Urothelium cell line (cell line): ENCODE measurements at regions not wholly inside any gene's neighbourhood (a gene's known extent, or its start where the extent isn't known, plus 50 kb on each side); places are given as distances from the start of the nearest gene placed in this dataset.
"Not testable (repeated sequence)": the region's sequence is repeated elsewhere in the genome, so short reads cannot be mapped to it uniquely, and the experiment has no call there.

Source experiments
- DNase-seq: peaks from one replicate; pipeline ENCODE4 v3.0.0; 2011; ENCODE audit warnings: low spot score, mixed read lengths
- FAIRE-seq: peaks from 2 replicates; lab custom pipeline; 2011; peaks lifted over from hg19 to GRCh38; lab: Jason Lieb, UNC

DNA sequence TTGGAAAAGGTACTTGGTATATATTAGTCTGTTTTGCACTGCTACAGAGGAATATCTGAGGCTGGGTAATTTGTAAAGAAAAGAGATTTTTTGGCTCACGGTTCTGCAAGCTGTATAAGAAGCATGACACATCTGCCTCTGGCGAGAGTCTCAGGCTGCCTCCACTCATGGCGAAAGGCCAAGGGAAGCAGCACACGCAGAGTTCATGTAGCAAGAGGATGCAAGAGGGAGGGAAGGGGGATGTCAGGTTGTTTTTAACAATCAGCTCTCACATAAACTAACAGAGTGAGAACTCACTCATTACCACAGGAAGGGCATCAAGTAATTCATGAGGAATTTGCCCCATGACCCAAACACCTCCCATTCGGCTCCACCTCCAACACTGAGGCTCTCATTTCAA, 484.8 kb upstream of the DPP6 start:
- DNase-seq (peak; percentile 14), FAIRE-seq (no peak)

DNA sequence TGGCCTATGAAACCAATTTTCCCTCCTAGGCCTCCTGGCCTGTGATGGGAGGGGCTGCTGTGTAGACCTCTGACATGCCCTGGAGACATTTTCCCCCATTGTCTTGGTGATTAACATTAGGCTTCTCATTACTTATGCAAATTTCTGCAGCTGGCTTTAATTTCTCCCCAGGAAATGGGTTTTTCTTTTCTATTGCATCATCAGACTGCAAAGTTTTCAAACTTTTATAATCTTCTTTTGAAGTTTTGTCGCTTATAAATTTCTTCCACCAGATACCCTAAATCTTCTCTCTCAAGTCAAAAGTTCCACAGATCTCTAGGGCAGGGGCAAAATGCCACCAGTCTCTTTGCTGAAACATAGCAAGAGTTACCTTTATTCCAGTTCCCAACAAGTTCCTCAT, 482.7 kb upstream of the DPP6 start:
- FAIRE-seq, DNase-seq: not testable (repeated sequence)

DNA sequence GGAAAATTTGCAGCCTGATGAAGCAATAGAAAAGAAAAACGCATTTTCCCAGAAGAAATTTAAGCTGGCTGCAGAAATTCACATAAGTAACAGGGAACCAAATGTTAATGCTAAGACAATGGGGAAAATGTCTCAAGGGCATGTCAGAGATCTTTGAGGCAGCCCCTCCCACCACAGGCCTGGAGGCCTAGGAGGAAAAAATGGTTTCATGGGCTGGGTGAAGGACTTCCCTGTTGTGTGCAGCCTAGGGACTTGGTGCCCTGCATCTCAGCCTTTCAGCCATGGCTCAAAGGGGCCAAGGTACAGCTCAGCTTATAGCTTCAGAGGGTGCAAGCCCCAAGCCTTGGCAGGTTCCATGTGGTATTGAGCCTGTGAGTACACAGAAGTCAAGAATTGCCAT, 476.1 kb upstream of the DPP6 start:
- FAIRE-seq (no peak), DNase-seq (no peak)

DNA sequence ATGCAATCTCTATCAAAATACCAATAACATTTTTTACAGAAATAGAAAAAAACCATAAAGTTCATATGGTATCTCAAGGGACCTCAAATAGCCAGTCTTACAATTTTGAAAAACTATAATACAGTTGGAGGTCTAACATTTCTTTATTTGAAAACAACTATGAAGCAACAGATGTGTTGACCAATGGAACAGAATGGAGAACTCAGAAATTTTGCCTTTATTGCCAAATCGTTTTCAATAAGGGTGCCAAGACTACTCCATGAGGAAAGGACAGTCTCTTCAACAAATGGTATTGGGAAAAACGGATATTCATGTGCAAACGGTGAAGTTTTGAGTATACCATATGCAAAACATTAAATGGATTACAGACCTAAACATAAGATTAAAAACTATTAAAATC, 470.8 kb upstream of the DPP6 start:
- DNase-seq, result no peak
- FAIRE-seq, result no peak

DNA sequence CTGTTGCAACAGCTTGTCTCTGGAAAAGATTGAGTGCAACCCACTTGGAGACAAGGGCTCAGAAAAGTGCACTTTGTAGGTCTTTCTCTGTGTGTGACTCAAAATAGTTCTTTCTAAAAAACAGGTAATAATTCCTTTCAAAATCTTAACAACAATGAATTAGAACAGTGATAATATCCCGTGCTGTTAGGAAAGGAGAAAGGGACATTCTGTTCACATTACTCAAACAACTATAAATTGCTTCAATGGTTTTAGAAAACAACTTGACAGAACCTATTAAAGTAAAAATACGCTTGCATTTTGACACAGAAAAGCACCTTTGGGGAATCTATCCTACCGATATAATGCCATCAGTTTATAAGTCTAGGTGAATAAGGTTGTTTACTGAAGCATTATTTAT, 468.1 kb upstream of the DPP6 start:
- no peak for FAIRE-seq
- DNase-seq, result no peak

DNA sequence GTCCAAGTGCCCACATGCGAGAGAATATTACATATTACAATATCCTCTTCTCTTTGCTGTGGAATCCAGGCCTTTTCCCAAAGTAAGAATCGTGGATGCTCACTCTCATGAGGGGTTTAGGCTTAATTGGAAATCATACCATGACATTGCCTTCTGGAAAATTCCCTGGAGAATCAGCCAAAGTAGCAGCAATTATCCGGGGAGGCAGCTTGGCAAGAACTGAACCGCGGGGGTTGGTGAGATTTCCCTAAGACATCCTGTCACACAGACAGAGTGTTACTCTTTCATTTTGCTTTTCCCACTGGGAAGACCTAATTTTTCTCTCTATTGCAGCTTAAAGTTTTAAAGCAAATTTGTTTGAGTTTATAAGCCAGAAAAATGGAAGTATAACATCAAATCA, 463.6 kb upstream of the DPP6 start:
- FAIRE-seq (no peak), DNase-seq (no peak)

DNA sequence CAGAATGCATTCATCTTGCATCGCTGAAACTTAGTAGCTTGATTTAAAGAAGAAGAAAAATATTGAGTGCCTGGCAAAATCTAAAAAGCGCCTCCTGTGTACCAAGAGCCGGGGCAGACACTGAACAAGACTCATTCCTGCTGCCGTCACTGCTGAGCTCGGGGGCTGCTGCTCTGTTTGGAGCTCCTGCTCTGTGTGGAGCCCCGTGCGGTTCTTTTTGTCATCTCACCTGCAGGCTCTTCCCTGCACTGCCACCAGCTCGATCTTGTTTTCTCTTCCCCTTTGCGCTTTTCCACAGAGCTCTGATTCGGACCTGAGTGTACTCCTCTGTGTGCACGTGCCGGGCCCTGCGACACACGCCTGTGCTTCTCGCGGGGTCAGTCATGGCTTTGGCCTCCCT, 462.1 kb upstream of the DPP6 start:
- DNase-seq, result peak; percentile 14
- FAIRE-seq, result no peak

DNA sequence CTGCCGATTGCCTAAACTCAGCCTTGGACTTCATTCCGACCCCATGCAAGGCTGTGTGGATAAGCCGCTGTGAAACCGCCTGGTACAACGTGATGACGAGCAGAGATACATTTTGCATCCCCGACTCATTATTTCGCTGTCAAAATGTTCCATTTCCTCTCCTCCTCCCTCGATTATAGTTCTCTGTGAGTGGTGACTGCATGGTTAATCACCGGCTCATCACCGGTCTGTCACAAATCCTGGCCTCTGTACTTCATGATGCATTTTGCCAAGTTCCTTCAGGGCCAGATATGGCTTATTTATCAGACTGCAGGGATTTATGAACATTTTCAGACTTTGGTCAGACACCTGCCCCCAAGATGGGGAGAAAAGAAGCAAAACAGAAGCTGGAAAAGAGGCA, 461.6 kb upstream of the DPP6 start:
- FAIRE-seq (no peak), DNase-seq (no peak)

DNA sequence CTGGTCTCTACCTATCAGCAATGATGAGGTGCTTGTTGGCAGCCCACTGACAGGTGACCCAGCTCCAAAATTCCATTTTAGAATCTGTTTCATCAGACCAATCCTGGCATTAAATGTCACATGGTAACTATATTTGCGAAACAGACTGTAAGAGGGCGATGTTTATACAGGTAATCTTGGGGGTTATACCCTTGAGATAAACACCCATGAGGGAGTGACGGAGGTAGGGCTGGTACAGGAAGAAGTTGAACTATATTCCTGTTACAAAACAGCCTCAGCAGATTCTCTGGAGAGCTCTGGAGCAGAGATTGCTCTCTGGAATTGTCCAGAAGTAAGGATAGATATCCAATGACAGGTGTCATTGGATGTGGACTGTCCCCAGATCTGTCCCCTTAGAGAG, 444.8 kb upstream of the DPP6 start:
- FAIRE-seq (no peak), DNase-seq (no peak)

DNA sequence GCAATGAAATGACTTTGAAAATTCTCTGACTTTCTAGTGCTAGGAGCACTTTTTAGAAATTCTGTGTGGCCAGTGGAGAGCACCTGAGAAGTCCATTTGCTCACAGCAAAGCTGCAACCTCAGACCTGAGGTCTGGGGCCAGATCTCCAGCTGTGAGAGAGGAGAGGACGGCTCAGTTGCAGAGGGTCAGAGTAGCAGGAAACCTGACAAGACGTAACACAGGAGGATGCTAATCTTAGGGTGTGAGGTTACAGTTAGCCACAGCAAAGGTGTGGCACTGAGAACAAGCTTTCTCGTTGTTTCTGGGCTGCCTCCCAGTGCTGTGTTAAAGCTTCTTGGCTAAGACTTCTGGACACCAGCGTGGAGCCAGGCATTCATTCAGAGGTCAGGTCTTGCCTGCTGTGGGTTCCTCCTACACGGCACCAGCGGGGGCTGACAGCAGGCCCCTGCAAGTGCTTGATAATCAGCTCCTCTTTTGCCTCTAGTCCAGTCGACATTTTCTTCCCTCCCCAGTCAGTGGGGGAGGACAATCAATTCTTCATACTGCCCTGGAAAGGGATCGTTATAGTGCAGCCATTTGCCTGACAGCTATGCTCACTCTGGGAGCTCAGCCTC, 435.4 kb upstream of the DPP6 start:
- FAIRE-seq (no peak), DNase-seq (no peak)

DNA sequence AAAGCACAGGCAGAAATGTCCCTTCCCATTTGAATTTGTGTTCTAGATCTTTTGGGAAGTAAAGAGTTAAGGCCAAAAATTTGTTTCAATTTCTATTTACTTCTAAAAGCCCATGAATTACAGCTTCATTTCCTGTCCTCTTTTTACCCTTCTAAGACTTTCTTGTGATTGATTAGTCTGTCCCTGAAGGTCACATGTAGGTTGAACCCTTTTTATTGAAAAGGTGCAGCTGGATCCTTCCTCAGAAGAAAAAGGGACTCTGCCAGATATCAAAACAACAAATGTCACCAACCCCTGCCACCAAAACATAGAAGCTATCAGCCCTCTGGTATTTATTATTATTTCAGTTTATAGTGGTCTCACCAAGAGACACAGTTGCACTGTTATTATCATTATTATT, 424.9 kb upstream of the DPP6 start:
- no peak for FAIRE-seq
- no peak for DNase-seq

DNA sequence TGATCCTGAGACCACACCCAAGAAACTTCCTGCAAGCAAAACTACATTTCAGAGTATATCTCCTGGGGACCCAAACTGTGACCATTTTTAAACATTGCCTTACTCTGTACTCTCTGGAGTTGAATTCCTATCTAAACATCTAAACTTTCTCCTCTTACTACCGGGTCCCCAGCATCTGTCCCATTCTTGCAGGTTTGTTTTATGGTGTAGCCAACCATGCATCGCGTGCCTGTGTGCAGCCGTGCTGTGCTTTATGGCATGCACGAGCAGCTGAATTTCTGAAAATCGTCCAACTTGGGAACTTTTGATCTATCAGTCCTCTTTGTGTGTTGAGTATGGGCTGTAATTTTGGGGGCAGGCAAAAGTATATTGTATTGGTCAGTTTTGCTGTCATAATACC, 423.8 kb upstream of the DPP6 start:
- DNase-seq (no peak), FAIRE-seq (no peak)

DNA sequence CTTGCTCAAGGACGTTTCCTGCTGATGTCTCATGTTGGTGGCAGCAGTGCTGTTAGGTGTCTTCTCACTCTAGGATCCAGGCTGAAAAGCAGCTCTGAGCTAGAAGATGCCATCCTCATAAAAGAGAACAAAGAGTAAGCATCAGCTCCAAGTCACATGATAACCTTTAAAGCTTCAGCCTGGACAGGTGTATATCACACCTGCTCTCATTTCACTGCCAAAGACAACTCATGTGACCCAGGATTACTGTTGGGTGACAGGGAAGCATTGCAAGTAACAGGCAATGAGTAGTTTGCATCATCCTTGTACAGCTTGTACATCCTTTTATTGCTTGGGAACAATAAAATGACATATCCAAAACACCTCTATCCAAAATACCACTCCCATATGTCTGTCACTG, 423.4 kb upstream of the DPP6 start:
- FAIRE-seq (no peak), DNase-seq (no peak)

DNA sequence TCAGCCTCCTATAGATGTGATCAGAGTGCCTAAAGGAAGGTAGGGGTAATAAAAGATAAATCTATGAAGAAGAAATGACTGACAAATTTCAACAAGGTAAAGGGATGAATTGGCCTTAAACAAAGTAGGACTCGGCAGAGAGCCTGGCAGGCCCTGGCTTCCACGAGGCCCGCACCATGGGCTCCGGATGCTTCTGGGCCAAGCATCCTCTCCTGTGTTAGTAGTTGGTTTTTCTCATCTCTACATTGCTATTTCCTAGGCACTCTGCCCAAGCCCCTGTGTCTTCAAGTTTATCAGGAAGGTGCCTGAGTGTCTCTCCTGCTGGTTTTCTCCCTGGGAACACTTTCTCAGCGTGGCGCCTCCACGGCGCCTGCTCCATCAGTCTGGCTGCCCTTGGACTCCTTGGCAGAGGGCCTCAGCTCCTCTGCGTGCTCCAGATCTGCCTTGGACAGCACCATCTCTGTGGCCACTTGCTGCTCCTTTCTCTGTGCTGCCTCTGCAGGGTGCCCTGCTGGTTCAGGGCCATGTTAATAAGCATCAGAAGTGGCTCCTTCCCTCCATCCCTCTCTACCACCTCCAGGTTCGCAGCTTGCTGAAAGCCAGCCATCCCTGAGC, 413.3 kb upstream of the DPP6 start:
- FAIRE-seq, result no peak
- DNase-seq, result no peak

DNA sequence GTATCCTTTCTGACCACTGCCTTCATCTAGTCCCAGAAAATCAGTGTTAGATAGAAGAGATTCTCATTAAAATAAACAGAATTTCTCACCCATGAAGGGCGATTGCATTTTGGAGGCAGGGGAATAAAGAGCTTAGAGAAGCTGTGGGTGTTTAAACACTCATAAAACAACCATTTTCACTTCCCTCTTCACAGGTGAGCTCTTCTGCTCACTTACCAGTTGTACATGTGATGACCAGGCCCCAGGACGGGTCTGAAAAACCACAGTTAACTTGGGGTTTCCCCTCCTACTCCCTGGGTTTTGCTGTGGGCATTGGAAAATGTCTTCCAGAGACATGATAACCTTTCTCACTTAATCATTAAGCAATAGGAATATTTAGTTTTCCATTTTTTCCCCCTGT, 411.6 kb upstream of the DPP6 start:
- DNase-seq (no peak), FAIRE-seq (no peak)

DNA sequence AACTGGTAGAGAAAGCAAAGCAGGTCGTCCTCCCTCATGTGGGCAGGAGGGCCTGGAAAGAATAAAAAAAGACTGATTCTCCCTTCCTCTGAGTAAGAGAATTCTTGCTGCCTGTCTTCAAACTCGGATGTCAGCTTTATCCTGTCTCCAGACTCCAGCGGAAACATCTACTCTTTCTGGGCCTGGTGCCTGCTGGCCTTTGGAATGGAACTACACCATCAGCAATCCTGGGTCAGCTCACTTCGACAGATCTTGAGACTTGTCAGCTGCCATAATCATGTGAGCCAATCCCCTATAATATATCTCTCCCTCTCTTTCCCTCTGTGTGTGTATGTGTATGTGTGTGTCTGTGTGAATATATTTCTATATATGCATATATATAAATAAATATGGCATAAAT, 411.0 kb upstream of the DPP6 start:
- FAIRE-seq (no peak), DNase-seq (no peak)

DNA sequence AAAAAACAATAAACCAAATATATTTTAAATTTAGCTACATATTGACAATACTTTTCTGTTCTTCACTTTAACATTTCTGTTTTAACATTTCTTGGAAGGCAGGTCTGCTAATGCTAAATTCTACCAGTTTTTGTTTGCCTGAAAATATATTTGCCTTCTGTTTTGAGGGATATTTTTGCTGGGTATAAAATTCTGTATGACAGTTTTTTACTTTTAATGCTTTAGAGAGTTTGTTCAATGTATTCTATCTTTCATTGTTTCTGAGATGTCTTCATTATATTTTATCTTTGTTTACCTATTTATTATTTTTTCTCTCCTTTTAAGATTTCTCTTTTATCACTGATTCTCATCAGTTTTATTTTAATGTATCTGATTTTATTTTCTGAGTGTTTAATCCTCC, 409.2 kb upstream of the DPP6 start:
- FAIRE-seq (no peak), DNase-seq (no peak)

DNA sequence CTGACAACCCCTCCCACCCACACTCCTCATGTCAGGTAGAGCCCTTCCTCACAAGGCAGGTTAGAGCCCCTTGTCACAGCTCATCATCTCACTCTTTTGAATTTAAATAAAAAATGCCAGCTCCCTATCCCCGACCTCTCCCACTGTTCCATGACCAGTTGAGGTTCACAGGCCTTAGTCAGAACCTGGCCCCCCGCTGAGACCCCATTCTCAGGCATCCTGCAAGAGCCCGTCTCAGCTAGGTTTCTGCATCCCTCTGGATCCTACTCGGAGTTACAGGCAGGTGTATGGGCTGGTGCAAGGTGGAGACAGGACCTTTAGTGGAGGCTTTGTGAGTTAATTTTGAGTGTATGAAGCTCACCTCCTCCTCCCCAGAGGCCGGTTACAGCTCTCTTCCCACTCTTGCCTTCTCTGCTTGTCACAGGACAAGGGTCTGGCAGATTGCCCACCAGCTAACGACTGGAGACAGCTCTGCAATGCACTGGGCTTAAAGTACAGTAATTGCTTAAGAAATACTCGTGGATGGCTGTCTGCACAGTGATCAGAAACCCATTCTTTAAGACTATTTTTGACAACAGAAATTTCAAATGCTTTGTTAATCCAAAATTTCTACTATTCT, 394.9 kb upstream of the DPP6 start:
- DNase-seq, result no peak
- no peak for FAIRE-seq

DNA sequence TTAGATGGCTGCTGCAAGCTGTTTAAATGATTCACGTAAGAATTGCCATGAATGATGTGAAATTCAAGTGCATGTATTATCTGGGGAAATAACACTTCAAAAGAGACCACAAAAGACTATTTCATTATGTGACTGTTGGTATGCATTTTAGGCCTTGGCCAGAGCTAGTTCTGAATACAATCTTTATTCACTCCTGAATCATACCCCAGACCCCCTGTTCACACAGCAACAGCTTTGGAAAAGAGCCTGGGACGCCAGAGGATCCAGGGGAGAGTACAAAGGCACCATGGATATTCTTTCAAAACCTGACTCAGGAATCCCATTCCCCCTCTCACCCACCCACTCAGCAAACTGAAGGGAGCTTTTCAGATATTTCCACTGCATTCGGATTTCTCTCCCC, 377.1 kb upstream of the DPP6 start:
- no peak for DNase-seq
- FAIRE-seq, result no peak

DNA sequence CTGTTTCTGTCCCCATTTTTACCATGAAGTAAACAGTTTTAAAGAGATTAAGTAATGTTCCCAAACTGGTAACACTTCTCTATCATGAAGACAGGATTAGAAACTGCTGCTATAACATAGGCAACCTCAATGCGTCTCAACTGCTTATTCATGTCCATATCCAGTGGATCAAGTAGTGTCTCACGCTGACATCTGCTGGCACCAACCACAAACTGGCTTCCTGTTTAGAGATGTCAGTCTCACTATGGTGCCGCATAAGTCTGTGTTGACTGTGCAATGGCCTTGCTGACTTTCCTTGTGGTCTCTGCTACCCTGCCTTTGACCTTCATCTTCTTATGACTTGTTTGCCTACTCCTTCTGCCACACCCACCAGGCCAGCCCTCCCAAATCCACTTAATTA, 369.6 kb upstream of the DPP6 start:
- FAIRE-seq, result no peak
- DNase-seq, result no peak

DNA sequence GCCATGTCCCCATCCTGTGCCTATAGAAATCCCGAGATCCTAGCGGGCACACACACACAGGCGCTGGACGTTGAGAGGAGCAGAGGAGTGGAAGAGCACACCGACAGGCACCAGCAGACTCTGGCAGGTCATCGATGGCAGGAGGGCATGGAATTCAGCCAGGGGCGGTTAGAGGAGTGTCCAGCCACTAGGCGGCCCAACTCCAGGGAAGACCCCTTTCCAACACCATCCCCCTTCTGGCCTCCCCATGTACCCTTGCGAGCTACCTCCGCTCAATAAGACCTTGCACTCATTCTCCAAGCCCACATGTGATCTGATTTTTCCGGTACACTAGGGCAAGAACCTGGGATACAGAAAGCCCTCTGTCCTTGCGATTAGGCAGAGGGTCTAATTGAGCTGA, 356.0 kb upstream of the DPP6 start:
- FAIRE-seq (no peak), DNase-seq (no peak)

DNA sequence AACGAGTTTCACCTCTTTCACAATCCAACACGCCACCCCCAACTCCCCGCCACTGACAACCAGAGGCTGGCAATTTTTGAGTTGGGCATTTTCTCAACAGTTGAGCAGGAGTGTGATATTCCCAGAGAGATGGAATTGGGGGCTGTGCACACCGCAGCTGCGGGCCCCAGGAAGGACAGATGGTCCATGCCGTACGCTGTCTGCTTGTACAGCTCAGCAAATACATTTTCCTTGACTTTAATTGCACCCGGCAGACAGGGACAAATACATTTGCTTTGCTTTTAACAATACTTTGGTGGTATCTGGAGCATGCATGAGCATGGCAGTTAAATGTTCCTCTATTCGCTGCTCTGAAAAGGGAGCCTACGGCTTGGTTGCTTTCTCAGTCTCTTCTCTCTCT, 354.2 kb upstream of the DPP6 start:
- DNase-seq (no peak), FAIRE-seq (no peak)

DNA sequence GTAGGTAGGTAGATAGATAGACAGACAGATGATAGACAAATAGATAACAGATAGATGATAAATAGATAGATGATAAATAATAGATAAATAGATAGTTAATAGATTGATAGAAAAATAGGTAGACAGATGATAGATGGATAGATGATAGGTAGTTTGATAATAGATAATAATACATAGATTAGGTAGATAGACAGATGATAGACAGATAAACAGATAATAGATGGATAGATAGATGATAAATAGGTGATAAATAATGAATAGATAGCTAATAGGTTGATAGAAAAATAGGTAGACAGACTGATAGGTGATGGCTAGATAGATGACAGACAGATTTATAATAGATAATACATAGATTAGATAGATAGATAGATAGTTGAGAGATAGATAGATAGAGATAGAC, 350.5 kb upstream of the DPP6 start:
- DNase-seq, result no peak
- no peak for FAIRE-seq
